Mesenchymal stem cell (in vitro differentiated cells and primary cell): ENCODE measurements at regions not wholly inside any gene's neighbourhood (a gene's known extent, or its start where the extent isn't known, plus 50 kb on each side); places are given as distances from the start of the nearest gene placed in this dataset.
A peak's percentile ranks its signal among the peaks of the same experiment; 100 is the strongest.

Experiments used
- DNase-seq: peaks from one replicate; pipeline ENCODE4 v3.0.0-alpha.2; 2013
- H2AFZ ChIP-seq: one replicate; pipeline ENCODE4 v1.6.1; 2013; ENCODE audit warnings: low read depth, mild to moderate bottlenecking, control low read depth, inconsistent platforms, low read length, moderate library complexity
- H2AK5ac ChIP-seq: 2 replicates; pipeline ENCODE4 v1.6.1; 2013; ENCODE audit warnings: low read length, moderate library complexity, mild to moderate bottlenecking, inconsistent platforms; ENCODE audit not compliant: severe bottlenecking
- H2BK120ac ChIP-seq: one replicate; pipeline ENCODE4 v1.6.1; 2013; ENCODE audit warnings: low read depth, mild to moderate bottlenecking, inconsistent platforms, low read length, moderate library complexity
- H2BK12ac ChIP-seq, 2 experiments: one replicate each; pipeline ENCODE4 v1.6.1; 2013; ENCODE audit warnings: inconsistent platforms in 2 of 2, low read length in 2 of 2, mild to moderate bottlenecking in 2 of 2, moderate library complexity in 2 of 2, control low read depth in 1 of 2
- H2BK15ac ChIP-seq: one replicate; pipeline ENCODE4 v1.6.1; 2013; ENCODE audit warnings: mild to moderate bottlenecking, low read depth, inconsistent platforms; ENCODE audit not compliant: poor library complexity, severe bottlenecking
- H2BK5ac ChIP-seq: 2 replicates; pipeline ENCODE4 v1.6.1; 2013; ENCODE audit warnings: low read depth, mild to moderate bottlenecking, low read length, control low read depth, inconsistent platforms; ENCODE audit not compliant: poor library complexity, severe bottlenecking
- H3K14ac ChIP-seq, 2 experiments: one replicate each; pipeline ENCODE4 v1.6.1; 2013; ENCODE audit warnings: inconsistent platforms in 2 of 2, low read length in 2 of 2, control low read depth in 1 of 2, mild to moderate bottlenecking in 1 of 2, moderate library complexity in 1 of 2
- H3K18ac ChIP-seq, 2 experiments: one replicate each; pipeline ENCODE4 v1.6.1; 2013; ENCODE audit warnings: inconsistent platforms in 2 of 2, low read length in 2 of 2, control low read depth in 1 of 2, low read depth in 1 of 2, mild to moderate bottlenecking in 1 of 2
- H3K23ac ChIP-seq, 2 experiments: one replicate each; pipeline ENCODE4 v1.6.1; 2013; ENCODE audit warnings: inconsistent platforms in 2 of 2, low read length in 2 of 2, mild to moderate bottlenecking in 2 of 2, moderate library complexity in 2 of 2, control low read depth in 1 of 2
- H3K27ac ChIP-seq: 2 replicates; pipeline ENCODE4 v1.5.1; 2013; ENCODE audit warnings: mild to moderate bottlenecking, moderate library complexity, low read length, control low read depth, inconsistent platforms; ENCODE audit not compliant: poor library complexity, severe bottlenecking
- H3K27me3 ChIP-seq, 2 experiments: 2 replicates each; pipeline versions ENCODE4 v1.6.1 to v1.7.0; 2013; ENCODE audit warnings: low read length in 2 of 2, mild to moderate bottlenecking in 2 of 2, moderate library complexity in 2 of 2, control low read depth in 1 of 2, inconsistent platforms in 1 of 2; ENCODE audit not compliant: control insufficient read depth in 1 of 2, insufficient read depth in 1 of 2
- H3K36me3 ChIP-seq, 2 experiments: 2 replicates each; pipeline versions ENCODE4 v1.6.1 to v1.7.0; 2013; ENCODE audit warnings: low read length in 2 of 2, control low read depth in 1 of 2, inconsistent platforms in 1 of 2, low read depth in 1 of 2, mild to moderate bottlenecking in 1 of 2; ENCODE audit not compliant: insufficient read depth in 2 of 2, control insufficient read depth in 1 of 2
- H3K4ac ChIP-seq, 2 experiments: one replicate each; pipeline ENCODE4 v1.6.1; 2013; ENCODE audit warnings: inconsistent platforms in 2 of 2, low read length in 2 of 2, mild to moderate bottlenecking in 2 of 2, moderate library complexity in 2 of 2, control low read depth in 1 of 2, low read depth in 1 of 2
- H3K4me1 ChIP-seq: 2 replicates; pipeline ENCODE4 v1.6.1; 2013; ENCODE audit warnings: low read depth, low read length, control low read depth; ENCODE audit not compliant: control insufficient read depth, insufficient read depth
- H3K4me2 ChIP-seq: 2 replicates; pipeline ENCODE4 v1.6.1; 2013; ENCODE audit warnings: low read length, mild to moderate bottlenecking, inconsistent platforms; ENCODE audit not compliant: poor library complexity, severe bottlenecking
- H3K4me3 ChIP-seq, 2 experiments: 2 replicates each; pipeline versions ENCODE4 v1.5.1 to v1.7.0; 2013; ENCODE audit warnings: low read length in 2 of 2, mild to moderate bottlenecking in 2 of 2, control low read depth in 1 of 2, low read depth in 1 of 2; ENCODE audit not compliant: insufficient read depth in 1 of 2
- H3K79me1 ChIP-seq: replicated peaks from 2 replicates; pipeline ENCODE4 v1.6.1; 2013; ENCODE audit warnings: mild to moderate bottlenecking, control low read depth, low read length, inconsistent platforms; ENCODE audit not compliant: poor library complexity, severe bottlenecking
- H3K9ac ChIP-seq: 2 replicates; pipeline ENCODE4 v1.7.0; 2013; ENCODE audit warnings: mild to moderate bottlenecking, low read length, moderate library complexity
- H3K9me3 ChIP-seq: 2 replicates; pipeline ENCODE4 v1.7.0; 2013; ENCODE audit warnings: mild to moderate bottlenecking, low read length; ENCODE audit not compliant: control insufficient read depth
- H4K8ac ChIP-seq: one replicate; pipeline ENCODE4 v1.6.1; 2013; ENCODE audit warnings: inconsistent platforms, mild to moderate bottlenecking, low read length, moderate library complexity
- H4K91ac ChIP-seq: one replicate; pipeline ENCODE4 v1.6.1; 2013; ENCODE audit warnings: mild to moderate bottlenecking, low read length, inconsistent platforms
- WGBS: methylation state at CpG from one replicate; pipeline ENCODE4 v1.1.7; 2013; ENCODE audit warnings: mixed read lengths; 5-methylcytosine and 5-hydroxymethylcytosine counted together

DNA sequence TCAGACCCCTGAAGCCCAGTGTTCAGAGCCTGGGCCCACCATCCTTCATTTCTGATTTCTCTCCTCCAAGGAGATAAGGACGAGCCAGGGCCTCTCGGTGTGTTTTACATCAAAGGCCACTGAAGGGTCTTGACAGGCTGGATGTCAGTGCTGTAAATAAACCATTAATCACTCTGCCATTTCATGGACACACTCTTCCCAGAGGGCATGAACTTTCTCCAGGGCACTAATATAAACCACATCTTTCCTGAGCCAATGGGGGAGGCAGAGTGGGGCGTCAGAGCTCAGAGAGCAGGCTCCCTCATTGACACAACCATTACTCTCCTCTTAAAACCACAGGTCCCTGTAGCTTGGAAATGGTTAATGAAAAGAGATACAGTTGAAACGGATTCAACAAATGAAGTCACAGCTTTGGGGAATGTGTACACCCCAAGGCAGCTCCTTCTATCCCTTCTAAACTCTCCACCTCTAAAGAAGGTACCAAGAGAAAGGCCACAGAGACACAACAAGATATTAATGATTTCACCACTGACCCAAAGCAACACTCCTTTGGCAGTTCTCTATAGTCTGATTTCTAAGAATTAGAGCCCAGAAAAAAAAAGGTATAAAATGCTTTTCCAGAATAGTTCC lies 200.6 kb downstream of the CHIC2 start:
- H2BK120ac ChIP-seq: no peak overlapping the region

DNA sequence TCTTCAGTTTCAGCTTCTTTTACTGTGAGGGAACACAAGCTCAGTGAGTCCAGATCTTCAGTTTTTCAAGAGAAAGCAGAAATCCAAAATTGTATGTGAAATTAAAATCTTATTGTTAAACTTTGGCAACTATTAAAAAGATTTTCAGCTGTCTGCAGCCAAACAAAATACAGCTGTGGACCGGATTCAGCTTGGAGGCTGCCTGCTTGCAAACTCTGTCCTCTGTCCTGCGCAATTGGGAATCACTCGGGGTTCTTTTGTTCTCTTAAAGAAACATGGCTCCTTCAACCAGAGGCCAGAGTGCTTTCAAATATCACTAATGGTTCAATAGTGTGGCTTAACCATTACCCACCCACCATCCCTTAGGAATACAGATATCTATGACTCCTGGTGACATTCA lies 201.2 kb downstream of the CHIC2 start:
- peak overlapping the region in 1 of 2 experiments; percentile 22 for H3K14ac ChIP-seq
- H4K8ac ChIP-seq: no peak overlapping the region
- H3K4ac ChIP-seq: no peak overlapping the region
- H3K27ac ChIP-seq: no peak overlapping the region
- H3K23ac ChIP-seq: no peak overlapping the region
- no peaks in the 10 kb centered on the region for H3K79me1 ChIP-seq
- H2BK5ac ChIP-seq: no peak overlapping the region
- no peak overlapping the region for H2AK5ac ChIP-seq
- peak; percentile 29 for DNase-seq
- H3K36me3 ChIP-seq: no peaks in the 10 kb centered on the region
- H3K18ac ChIP-seq: no peak overlapping the region
- H3K4me2 ChIP-seq: no peak overlapping the region
- H3K27me3 ChIP-seq: no peaks in the 10 kb centered on the region
- H2BK12ac ChIP-seq: no peak overlapping the region
- H2AFZ ChIP-seq: no peak overlapping the region
- H3K9ac ChIP-seq: peak overlapping the region; percentile 85
- H3K9me3 ChIP-seq: peaks cover 16% of the 10 kb centered on the region
- H3K4me3 ChIP-seq: peak overlapping the region in 1 of 2 experiments; percentile 68
- 40% methylated on average over 3 of the region's 3 CpGs for WGBS
- peak overlapping the region; percentile 54 for H4K91ac ChIP-seq
- no peak overlapping the region for H2BK15ac ChIP-seq
- H3K4me1 ChIP-seq: peaks cover 2% of the 10 kb centered on the region
- H2BK120ac ChIP-seq: no peak overlapping the region

More for the DNA sequence above, 200.6 kb downstream of the CHIC2 start:
- H2AK5ac ChIP-seq: peak overlapping the region; percentile 79
- H4K8ac ChIP-seq: no peak overlapping the region
- no peak overlapping the region for H3K27ac ChIP-seq
- H3K9me3 ChIP-seq: peaks cover 14% of the 10 kb centered on the region
- WGBS: 2% methylated on average over 2 of the region's 4 CpGs
- no peaks in the 10 kb centered on the region for H3K79me1 ChIP-seq
- no peak overlapping the region for H3K23ac ChIP-seq
- no peaks in the 10 kb centered on the region for H3K27me3 ChIP-seq
- no peak overlapping the region for H3K14ac ChIP-seq
- no peak overlapping the region for H2BK5ac ChIP-seq
- H4K91ac ChIP-seq: no peak overlapping the region
- peak overlapping the region in 1 of 2 experiments; percentile 65 for H2BK12ac ChIP-seq
- H3K4ac ChIP-seq: peak overlapping the region; percentile 40 to 54
- no peak overlapping the region for H3K4me3 ChIP-seq
- no peak overlapping the region for H2AFZ ChIP-seq
- H3K36me3 ChIP-seq: no peaks in the 10 kb centered on the region
- DNase-seq: peak; percentile 48
- H2BK15ac ChIP-seq: no peak overlapping the region
- peak overlapping the region; percentile 85 for H3K9ac ChIP-seq
- H3K4me1 ChIP-seq: peaks cover 2% of the 10 kb centered on the region
- no peak overlapping the region for H3K4me2 ChIP-seq
- peak overlapping the region in 1 of 2 experiments; percentile 71 for H3K18ac ChIP-seq

DNA sequence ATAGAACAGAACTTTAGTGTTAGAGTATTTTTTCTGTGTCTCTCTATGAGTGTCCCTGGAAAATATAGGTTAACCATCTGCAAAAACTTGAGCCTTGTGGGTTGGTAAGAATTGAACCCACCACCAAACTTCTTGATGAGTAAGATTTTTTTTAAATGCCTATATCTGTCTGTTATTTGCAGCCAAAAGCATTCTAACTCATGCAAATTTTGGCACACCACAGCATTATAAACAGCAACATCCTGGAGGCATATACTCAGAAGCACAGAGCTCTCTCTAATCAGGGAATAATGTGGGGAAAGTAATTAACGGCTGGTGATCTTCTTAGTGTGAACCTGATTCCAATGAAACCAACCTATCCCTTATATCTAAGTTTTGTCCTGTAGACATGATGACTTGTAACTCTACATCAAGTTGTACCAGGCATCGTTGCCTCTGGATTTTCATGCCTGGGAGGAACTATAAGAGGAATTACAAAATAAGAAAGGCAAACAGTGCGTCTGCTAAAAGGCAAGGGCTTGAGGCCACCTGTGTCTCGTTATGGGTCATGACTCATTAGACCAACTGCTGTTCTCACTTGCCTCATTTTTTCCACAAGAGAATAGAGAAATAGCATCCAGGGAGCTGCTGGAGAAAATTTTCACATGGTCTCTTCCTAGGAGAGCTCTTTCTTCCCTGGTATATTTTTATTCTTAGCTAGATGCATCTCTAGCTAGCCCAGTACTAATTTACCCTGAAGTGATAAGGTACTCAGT lies 202.4 kb downstream of the CHIC2 start:
- Histone ChIP-seq H3K4me2 (no peak overlapping the region), H2BK5ac (no peak overlapping the region), H3K14ac (no peak overlapping the region), H2BK120ac (no peak overlapping the region), H3K36me3 (no peaks in the 10 kb centered on the region), H4K8ac (no peak overlapping the region), H3K9ac (peak overlapping the region; percentile 85), H4K91ac (no peak overlapping the region), H3K27ac (peak overlapping the region; percentile 39), H2AFZ (no peak overlapping the region), H3K4me1 (peaks cover 2% of the 10 kb centered on the region), H2BK12ac (peak overlapping the region in 1 of 2 experiments; percentile 56), H3K4me3 (peak overlapping the region in 1 of 2 experiments; percentile 68), H2BK15ac (no peak overlapping the region), H3K4ac (no peak overlapping the region), H3K79me1 (no peaks in the 10 kb centered on the region), H3K27me3 (no peaks in the 10 kb centered on the region), H2AK5ac (no peak overlapping the region), H3K18ac (no peak overlapping the region), H3K23ac (no peak overlapping the region), H3K9me3 (peaks cover 16% of the 10 kb centered on the region)
- peak; percentile 91 for DNase-seq
- WGBS: 2% methylated on average over 3 of the region's 4 CpGs

DNA sequence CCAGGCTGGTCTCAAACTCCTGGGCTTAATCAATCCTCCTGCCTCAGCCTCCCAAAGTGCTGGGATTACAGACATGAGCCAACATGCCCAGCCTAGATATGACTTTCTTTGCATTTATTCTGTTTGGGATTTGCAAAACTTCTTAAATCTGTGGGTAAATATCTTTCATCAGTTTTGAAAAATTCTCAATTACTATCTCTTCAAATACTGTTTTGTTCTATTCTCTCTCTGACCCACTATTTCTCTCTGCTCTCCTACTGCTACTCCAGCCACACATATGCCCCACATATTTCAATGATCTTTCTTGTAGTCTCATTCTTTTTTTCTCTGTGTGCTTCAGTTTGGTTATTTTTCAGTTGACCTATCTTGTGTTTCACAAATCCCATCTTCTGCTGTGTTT lies 205.1 kb downstream of the CHIC2 start:
- Histone ChIP-seq H3K4me1 (peaks cover 4% of the 10 kb centered on the region), H2BK12ac (no peak overlapping the region), H3K4me3 (no peak overlapping the region), H4K91ac (no peak overlapping the region), H2BK5ac (no peak overlapping the region), H3K9me3 (peaks cover 16% of the 10 kb centered on the region), H3K14ac (no peak overlapping the region), H3K27me3 (no peaks in the 10 kb centered on the region), H2BK120ac (no peak overlapping the region), H3K79me1 (no peaks in the 10 kb centered on the region), H3K9ac (no peak overlapping the region), H4K8ac (no peak overlapping the region), H3K4ac (no peak overlapping the region), H2BK15ac (no peak overlapping the region), H3K36me3 (no peaks in the 10 kb centered on the region), H3K27ac (no peak overlapping the region), H3K18ac (no peak overlapping the region), H2AK5ac (no peak overlapping the region), H3K23ac (no peak overlapping the region), H2AFZ (no peak overlapping the region), H3K4me2 (no peak overlapping the region)
- DNase-seq: no peak
